D721Med (cell line): ENCODE measurements at regions not wholly inside any gene's neighbourhood (a gene's known extent, or its start where the extent isn't known, plus 50 kb on each side); places are given as distances from the start of the nearest gene placed in this dataset.
A peak's percentile ranks its signal among the peaks of the same experiment; 100 is the strongest.
"Not testable (repeated sequence)": the region's sequence is repeated elsewhere in the genome, so short reads cannot be mapped to it uniquely, and the experiment has no call there.

Source experiments
- DNase-seq: peaks from one replicate; pipeline ENCODE4 v3.0.0; 2011; ENCODE audit warnings: low spot score; ENCODE audit not compliant: insufficient read length
- FAIRE-seq: peaks from 2 replicates; lab custom pipeline; 2011; peaks lifted over from hg19 to GRCh38; lab: Jason Lieb, UNC
- TF ChIP-seq, protein P1 (sequence below): IDR thresholded peaks from 2 replicates; pipeline ENCODE4 v1.5.1; 2012; ENCODE audit warnings: mild to moderate bottlenecking, control low read depth; ENCODE audit not compliant: insufficient read depth; ENCODE audit errors: missing control alignments

DNA sequence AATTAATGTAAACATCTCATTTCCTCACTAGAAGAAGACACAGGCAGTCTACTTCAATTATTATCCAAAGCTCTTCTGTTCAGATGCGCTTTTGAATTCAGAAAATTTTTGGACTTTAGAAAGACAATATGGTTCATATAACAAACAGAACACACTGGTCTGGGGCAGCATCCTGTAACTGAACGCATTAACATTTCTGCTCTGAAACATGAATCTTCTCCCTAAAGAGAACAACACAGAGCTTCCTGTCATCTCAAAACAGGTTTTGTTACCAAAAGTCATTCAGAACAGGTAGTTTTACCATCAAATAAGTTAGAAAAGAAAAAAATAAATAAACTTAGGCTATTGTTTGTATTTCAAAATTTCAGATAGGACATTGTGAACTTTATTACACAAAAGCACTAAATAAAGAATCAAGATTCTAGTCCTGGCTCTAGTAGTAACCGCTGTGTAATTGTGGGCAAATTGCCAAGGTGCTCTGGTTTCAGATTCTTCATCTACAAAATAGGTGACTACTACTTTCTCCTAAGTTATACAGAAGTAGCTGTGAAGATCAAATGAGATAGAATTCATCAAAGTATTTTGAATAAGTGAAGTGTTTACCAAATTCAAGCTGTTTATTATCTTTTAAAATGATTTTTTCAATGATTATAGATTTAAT, 252.3 kb upstream of the RASGEF1B start:
- no peak for DNase-seq
- TF ChIP-seq, protein P1, sequence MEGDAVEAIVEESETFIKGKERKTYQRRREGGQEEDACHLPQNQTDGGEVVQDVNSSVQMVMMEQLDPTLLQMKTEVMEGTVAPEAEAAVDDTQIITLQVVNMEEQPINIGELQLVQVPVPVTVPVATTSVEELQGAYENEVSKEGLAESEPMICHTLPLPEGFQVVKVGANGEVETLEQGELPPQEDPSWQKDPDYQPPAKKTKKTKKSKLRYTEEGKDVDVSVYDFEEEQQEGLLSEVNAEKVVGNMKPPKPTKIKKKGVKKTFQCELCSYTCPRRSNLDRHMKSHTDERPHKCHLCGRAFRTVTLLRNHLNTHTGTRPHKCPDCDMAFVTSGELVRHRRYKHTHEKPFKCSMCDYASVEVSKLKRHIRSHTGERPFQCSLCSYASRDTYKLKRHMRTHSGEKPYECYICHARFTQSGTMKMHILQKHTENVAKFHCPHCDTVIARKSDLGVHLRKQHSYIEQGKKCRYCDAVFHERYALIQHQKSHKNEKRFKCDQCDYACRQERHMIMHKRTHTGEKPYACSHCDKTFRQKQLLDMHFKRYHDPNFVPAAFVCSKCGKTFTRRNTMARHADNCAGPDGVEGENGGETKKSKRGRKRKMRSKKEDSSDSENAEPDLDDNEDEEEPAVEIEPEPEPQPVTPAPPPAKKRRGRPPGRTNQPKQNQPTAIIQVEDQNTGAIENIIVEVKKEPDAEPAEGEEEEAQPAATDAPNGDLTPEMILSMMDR = no peak
- no peak for FAIRE-seq

DNA sequence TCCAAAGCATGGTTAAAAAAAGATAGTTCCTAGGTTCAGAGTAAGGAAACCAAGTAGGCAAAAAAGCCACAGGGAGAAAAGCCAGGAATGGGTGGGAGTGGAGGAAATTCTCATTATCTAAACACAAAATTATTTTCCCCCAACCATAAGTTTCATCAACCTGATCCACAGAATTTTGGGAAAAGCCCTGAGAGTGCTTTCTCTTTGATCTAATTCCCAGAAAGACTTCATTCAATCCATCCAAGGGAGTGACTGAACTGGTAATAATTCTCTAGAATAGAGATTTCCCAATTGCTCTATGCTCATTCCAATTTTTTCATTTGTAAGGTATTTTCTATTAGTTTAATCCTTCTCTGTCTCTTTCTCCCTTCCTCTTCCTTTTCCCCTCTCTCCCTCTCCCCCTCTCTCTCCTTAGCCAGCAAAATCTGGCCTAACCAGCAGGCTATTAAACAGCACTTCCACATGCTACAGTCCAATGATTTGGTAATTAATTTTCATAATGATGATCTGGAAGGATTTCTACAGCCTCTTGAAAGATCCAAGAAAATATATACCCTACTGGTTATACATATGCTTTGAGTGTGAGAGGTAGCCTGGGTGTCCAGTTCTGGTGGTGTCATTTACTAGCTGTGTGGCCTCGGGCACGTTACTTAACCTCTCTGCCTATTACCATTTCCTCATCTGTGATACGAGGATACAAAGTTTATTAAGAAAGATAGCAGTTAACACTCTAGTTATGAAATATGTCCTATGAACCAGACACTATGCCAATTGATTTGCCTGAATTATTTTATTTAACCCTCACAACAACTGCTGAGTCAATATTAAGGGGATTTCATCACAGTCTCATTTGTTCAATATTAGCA, 251.5 kb upstream of the RASGEF1B start:
- TF ChIP-seq, protein P1 = no peak
- FAIRE-seq (peak; percentile 29), DNase-seq (no peak)

DNA sequence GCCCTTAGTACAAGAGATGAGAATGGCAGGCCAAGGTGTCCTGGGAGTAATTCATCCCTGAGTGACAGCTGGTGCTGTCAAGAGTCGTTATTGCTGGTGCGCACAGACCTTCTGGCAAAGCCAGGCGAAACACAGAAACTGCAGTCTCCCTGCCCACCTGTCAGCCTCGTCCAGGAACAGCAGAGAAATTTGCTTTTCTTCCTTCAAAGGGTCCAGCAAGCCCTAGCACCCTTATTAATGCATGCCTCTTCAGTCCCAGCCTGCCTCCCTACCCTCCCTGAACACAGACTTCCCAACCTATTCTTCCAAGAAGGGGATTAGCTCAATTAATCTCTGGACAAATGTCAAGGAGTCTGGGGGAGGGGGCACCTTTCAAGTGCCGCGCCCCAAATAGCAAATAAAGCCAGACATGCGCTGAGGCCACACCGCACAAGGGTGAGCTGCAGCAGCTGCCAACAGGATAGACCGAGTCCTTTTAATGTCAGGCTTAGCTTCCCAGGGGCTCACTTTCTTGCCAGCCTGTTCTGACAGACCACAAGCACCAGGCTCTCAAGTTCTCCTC, 250.7 kb upstream of the RASGEF1B start:
- DNase-seq (no peak), FAIRE-seq (peak; percentile 93)
- TF ChIP-seq, protein P1 = no peak

DNA sequence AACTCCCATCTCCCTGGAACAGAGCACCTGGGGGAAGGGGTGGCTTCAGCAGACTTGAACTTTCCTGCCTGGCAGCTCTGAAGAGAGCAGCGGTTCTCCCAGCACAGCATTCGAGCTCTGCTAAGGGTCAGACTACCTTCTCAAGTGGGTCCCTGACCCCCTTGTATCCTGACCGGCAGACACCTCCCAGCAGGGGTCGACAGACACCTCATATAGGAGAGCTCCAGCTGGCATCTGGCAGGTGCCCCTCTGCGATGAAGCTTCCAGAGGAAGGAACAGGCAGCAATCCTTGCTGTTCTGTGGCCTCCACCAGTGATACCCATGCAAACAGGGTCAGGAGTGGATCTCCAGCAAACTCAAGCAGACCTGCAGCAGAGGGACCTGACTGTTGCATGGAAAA, 244.1 kb upstream of the RASGEF1B start:
- FAIRE-seq = no peak
- TF ChIP-seq, protein P1 = peak; percentile 15
- DNase-seq = no peak

DNA sequence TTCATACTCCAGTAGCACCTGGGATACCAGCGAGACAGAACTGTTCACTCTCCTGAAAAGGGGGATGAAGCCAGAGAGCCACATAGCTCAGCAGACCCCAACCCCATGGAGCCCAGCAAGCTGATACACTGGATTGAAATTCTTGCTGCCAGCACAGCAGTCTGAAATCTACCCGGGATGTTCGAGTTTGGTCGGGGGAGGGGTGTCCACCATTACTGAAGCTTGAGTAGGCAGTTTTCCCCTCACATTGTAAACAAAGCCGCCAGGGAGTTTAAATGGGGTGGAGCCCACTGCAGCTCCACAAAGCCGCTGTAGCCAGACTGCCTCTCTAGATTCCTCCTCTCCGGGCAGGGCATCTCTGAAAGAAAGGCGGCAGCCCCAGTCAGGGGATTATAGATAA, 243.7 kb upstream of the RASGEF1B start:
- not testable (repeated sequence) for DNase-seq, FAIRE-seq

DNA sequence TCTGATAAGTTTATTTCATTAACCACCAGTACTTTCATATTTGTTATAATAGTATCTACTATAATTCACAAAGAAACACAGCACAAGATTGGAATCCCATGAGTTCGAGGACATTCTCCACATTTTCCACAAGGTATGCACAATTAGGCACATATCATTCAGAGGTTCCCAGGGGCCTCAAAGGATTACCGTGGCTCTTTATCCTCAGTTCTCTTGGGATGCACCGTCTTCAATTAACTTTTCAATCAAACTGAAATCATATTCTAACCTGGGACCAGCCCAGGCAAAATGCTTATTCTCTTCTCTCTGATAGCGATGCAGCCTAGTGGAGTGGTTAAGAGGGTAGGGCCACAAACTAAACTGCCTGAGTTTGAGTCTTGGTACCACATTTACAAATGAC, 242.6 kb upstream of the RASGEF1B start:
- FAIRE-seq (peak; percentile 77), DNase-seq (no peak)
- TF ChIP-seq, protein P1 = no peak

DNA sequence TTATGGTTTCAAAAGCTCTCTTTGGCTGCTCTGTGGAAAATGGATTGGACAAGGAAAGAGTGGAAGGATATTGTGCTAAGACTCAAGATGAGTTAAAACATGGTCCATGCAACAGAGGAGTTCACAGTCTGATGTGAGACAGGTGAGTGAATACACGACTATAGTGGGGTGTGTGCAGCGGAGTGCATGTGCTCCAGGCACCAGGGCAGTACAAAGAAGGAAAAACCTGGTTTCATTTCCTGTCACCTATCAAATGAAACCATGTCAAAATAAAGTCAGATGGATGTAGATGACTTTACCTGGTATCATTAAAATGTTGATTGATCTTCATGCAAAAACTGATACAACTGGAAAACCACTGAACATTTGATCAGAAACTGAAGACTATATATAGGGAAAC, 241.0 kb upstream of the RASGEF1B start:
- no peak for DNase-seq
- no peak for FAIRE-seq
- TF ChIP-seq, protein P1 = no peak
